BLaER1 treated with 17β-estradiol and CSF1 and Interleukin-3, amounts not matched to agents 10 nM and 100 nM (cell line): ENCODE measurements at regions not wholly inside any gene's neighbourhood (a gene's known extent, or its start where the extent isn't known, plus 50 kb on each side); places are given as distances from the start of the nearest gene placed in this dataset.
A peak's percentile ranks its signal among the peaks of the same experiment; 100 is the strongest.

Source experiments
- H3K27ac ChIP-seq, 11 experiments: shearing (Covaris generic); formaldehyde crosslinking; 2 replicates each; pipeline ENCODE4 v1.8.1; 2022
- H3K27me3 ChIP-seq, 11 experiments: shearing (Covaris generic); formaldehyde crosslinking; 2 replicates each; pipeline ENCODE4 v1.8.1; 2022
- H3K36me3 ChIP-seq, 11 experiments: shearing (Covaris generic); formaldehyde crosslinking; 2 replicates each; pipeline ENCODE4 v1.8.1; 2022
- H3K4me1 ChIP-seq, 10 experiments: shearing (Covaris generic); formaldehyde crosslinking; 2 replicates each; pipeline ENCODE4 v1.8.1; 2022
- H3K4me2 ChIP-seq, 11 experiments: shearing (Covaris generic); formaldehyde crosslinking; 2 replicates each; pipeline ENCODE4 v1.8.1; 2022
- H3K4me3 ChIP-seq, 10 experiments: shearing (Covaris generic); formaldehyde crosslinking; 2 replicates each; pipeline ENCODE4 v1.8.1; 2022
- H3K9ac ChIP-seq, 11 experiments: shearing (Covaris generic); formaldehyde crosslinking; 2 replicates each; pipeline ENCODE4 v1.8.1; 2022
- H3K9me3 ChIP-seq, 11 experiments: shearing (Covaris generic); formaldehyde crosslinking; replicated peaks in 1 of 11; 2 replicates each; pipeline ENCODE4 v1.8.1; 2022
- H4K20me1 ChIP-seq, 11 experiments: shearing (Covaris generic); formaldehyde crosslinking; 2 replicates each; pipeline ENCODE4 v1.8.1; 2022
- Cebpa-rat ChIP-seq, 11 experiments: shearing (Covaris generic); IDR thresholded peaks; 2 replicates each; pipeline ENCODE4 v1.8.1; 2022

DNA sequence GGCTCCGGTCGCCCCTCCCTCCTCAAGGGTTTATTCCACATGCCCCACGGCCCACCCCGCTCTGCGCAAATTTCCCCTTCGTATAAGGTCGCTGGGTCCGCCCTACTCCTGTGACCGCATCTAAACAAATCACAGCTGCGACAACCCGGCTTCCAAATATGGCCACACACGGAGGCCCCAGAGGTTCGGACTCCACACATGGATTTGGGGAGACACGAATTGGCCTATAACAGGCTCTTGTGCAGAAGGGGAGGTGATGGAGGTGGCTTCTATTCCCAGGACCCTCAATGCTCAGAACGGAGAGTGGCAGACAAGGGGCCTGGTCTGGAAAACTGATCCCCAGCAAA is 90.1 kb downstream of the FOXL3 start:
- Histone ChIP-seq H3K9me3 (peaks cover 16 to 23% (median 20%) of the 10 kb centered on the region in 11 experiments), H3K4me1 (peaks cover 53 to 76% (median 69%) of the 10 kb centered on the region in 10 experiments), H3K27ac (peak overlapping the region in 2 of 11 experiments; percentile 27 to 52; a peak in 2 of 22 replicates), H3K36me3 (no peaks in the 10 kb centered on the region), H3K4me3 (peak overlapping the region; percentile 34 to 66 (median 44); a peak in 19 of 20 replicates), H4K20me1 (peaks cover 0 to 13% (median 0%) of the 10 kb centered on the region in 11 experiments; a peak in 3 of 22 replicates), H3K27me3 (peaks cover 8 to 54% (median 17%) of the 10 kb centered on the region in 11 experiments; a peak in 20 of 22 replicates), H3K9ac (peak overlapping the region in 9 of 11 experiments; percentile 0 to 57 (median 43); a peak in 12 of 22 replicates), H3K4me2 (peak overlapping the region; percentile 90 to 99 (median 99))
- TF ChIP-seq Cebpa-rat (IDR thresholded peaks at IDR 0.05) = no peak

DNA sequence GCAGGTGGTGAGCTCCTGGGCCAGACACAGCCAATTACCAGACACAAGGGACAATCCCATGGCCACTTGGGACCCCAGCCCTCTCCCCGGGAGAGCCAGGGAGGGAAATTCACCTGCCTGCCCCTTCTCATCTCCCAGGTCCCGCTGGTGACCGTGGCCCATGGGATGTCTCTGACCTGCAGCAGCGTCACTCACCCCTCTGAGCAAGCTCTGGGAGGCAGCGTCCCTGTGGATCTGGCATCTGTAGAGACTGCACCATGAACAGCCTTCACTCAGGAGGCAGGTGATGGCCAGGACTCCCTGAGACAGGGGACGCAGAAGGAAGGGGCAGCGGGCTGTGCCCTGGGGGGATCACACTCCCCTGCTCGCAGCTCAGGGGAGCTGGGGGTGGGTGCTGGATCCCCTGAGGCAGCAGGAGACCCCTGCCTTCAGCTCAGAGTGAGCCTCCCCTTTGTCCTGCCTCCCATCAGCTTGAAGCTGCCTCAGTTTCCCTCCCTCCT is 90.8 kb downstream of the FOXL3 start:
- Histone ChIP-seq H4K20me1 (peaks cover 0 to 7% (median 0%) of the 10 kb centered on the region in 11 experiments; a peak in 2 of 22 replicates), H3K27ac (peak overlapping the region in 5 of 11 experiments; percentile 49 to 66 (median 59); a peak in 7 of 22 replicates), H3K36me3 (no peaks in the 10 kb centered on the region), H3K9ac (peak overlapping the region in 4 of 11 experiments; percentile 34 to 55 (median 36); a peak in 8 of 22 replicates), H3K4me2 (peak overlapping the region; percentile 77 to 99 (median 97)), H3K4me1 (peaks cover 50 to 69% (median 62%) of the 10 kb centered on the region in 10 experiments), H3K4me3 (peak overlapping the region in 3 of 10 experiments; percentile 14 to 37 (median 20); a peak in 2 of 20 replicates), H3K27me3 (peaks cover 8 to 47% (median 13%) of the 10 kb centered on the region in 11 experiments; a peak in 20 of 22 replicates), H3K9me3 (peaks cover 22 to 30% (median 25%) of the 10 kb centered on the region in 11 experiments)
- no peak for TF ChIP-seq Cebpa-rat (IDR thresholded peaks at IDR 0.05)

DNA sequence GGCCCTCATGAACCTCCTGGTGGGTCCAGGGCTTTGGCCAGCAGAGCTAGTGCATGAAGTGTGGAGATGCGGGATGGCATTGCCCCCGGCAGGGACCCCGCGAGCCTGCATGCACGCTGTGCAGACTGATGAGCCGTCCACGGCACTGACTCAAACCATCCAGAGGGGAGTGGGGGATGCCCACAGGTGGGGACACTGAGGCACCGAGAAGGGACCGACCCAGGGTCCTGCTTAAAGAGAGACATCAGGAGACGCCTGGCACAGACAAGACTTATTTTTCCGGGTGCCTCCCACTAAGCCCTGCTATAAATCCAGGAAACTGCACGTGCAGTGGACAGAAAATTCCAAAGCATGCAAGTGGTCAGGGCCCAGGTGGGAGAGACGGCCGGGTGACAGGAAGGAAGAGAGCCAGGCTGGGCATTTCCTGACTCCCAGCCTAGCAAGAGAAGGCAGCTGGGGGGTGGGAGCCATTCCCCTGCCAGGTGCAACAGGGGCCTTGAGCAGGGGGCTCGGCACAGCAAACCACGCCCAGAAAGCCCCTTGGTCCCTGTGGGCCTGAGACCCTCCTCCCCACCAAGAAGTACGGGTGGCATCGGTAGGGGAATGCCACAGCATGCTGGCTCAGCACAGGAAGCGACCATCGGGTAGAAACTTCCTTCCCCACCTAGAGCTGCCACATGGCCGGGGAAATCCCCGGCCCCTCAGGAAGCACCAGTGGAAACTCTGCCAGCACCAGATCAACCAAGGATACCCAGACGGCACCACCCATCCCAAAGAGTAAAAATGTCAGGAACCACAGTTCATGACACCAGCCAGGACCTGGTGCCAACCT is 91.5 kb downstream of the FOXL3 start:
- H4K20me1 ChIP-seq = peaks cover 0 to 7% (median 0%) of the 10 kb centered on the region in 11 experiments; a peak in 2 of 22 replicates
- peaks cover 47 to 62% (median 56%) of the 10 kb centered on the region in 10 experiments for H3K4me1 ChIP-seq
- peaks cover 22 to 36% (median 31%) of the 10 kb centered on the region in 11 experiments for H3K9me3 ChIP-seq
- peak overlapping the region in 8 of 11 experiments; percentile 6 to 66 (median 54); a peak in 14 of 22 replicates for H3K27ac ChIP-seq
- TF ChIP-seq Cebpa-rat (IDR thresholded peaks at IDR 0.05) = no peak
- H3K36me3 ChIP-seq = no peaks in the 10 kb centered on the region
- peaks cover 5 to 40% (median 7%) of the 10 kb centered on the region in 11 experiments; a peak in 20 of 22 replicates for H3K27me3 ChIP-seq
- peak overlapping the region; percentile 77 to 99 (median 97) for H3K4me2 ChIP-seq
- H3K9ac ChIP-seq = peak overlapping the region in 7 of 11 experiments; percentile 22 to 55 (median 34); a peak in 10 of 22 replicates
- peak overlapping the region in 7 of 10 experiments; percentile 2 to 37 (median 20); a peak in 6 of 20 replicates for H3K4me3 ChIP-seq

DNA sequence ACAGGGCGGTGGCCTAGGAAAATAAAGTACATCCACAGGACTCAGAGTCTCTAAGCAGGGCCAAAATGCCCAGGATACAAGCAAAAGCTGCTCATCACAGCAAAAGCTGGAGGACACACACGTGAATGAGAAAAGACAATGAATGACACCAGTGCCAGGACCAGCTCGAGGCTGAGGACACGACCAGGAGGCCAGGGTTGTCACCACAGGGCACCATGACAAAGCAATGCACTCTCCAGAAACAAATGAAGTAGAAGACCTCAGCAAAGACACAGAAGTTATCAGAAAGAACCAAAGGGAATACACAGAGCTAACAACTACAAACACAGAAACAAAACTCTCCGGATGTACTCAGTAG is 92.1 kb downstream of the FOXL3 start:
- Histone ChIP-seq H3K27me3 (peaks cover 0 to 35% (median under 1%) of the 10 kb centered on the region in 11 experiments; a peak in 13 of 22 replicates), H3K4me2 (peak overlapping the region; percentile 77 to 99 (median 97)), H3K4me3 (0 out of 20 replicates have a peak overlapping the region, but pooled peaks of 1 of the 10 experiments have one; percentile 20), H3K9ac (peak overlapping the region in 7 of 11 experiments; percentile 22 to 55 (median 34); a peak in 7 of 22 replicates), H4K20me1 (peaks cover 0 to 7% (median 0%) of the 10 kb centered on the region in 11 experiments; a peak in 2 of 22 replicates), H3K9me3 (peaks cover 22 to 38% (median 33%) of the 10 kb centered on the region in 11 experiments), H3K27ac (peak overlapping the region in 8 of 11 experiments; percentile 6 to 66 (median 54); a peak in 13 of 22 replicates), H3K4me1 (peaks cover 44 to 56% (median 50%) of the 10 kb centered on the region in 10 experiments), H3K36me3 (no peaks in the 10 kb centered on the region)
- no peak for TF ChIP-seq Cebpa-rat (IDR thresholded peaks at IDR 0.05)

DNA sequence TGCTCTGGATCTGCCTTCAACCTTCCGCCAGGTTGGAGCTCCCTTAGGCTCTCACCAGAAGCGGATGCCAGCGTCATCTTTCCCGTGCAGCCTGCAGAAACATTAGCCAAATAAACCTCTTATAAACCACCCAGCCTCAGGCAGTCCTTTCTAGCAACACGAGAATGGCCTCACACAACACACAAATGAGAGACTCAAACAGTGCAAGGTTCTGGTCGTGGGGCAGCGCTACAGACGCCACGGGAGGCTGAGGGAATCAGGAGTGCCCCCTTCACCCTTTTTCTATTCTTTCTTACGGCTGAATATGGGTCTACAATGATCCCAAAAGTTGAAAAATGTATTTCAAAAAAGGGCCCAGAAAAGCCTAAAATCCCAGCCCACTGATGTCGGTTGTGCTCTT is 96.4 kb downstream of the FOXL3 start:
- H3K9ac ChIP-seq = no peak overlapping the region
- H3K9me3 ChIP-seq = peaks cover 36 to 59% (median 48%) of the 10 kb centered on the region in 11 experiments
- H3K4me2 ChIP-seq = no peak overlapping the region
- no peak overlapping the region for H3K27ac ChIP-seq
- H3K4me3 ChIP-seq = no peak overlapping the region
- H3K36me3 ChIP-seq = no peaks in the 10 kb centered on the region
- H3K4me1 ChIP-seq = peaks cover 30 to 40% (median 37%) of the 10 kb centered on the region in 10 experiments
- TF ChIP-seq Cebpa-rat (IDR thresholded peaks at IDR 0.05) = no peak
- 0 out of 22 replicates have a peak, but pooled peaks cover 0 to 1% (median 0%) of the 10 kb centered on the region in 11 experiments for H3K27me3 ChIP-seq
- no peaks in the 10 kb centered on the region for H4K20me1 ChIP-seq

DNA sequence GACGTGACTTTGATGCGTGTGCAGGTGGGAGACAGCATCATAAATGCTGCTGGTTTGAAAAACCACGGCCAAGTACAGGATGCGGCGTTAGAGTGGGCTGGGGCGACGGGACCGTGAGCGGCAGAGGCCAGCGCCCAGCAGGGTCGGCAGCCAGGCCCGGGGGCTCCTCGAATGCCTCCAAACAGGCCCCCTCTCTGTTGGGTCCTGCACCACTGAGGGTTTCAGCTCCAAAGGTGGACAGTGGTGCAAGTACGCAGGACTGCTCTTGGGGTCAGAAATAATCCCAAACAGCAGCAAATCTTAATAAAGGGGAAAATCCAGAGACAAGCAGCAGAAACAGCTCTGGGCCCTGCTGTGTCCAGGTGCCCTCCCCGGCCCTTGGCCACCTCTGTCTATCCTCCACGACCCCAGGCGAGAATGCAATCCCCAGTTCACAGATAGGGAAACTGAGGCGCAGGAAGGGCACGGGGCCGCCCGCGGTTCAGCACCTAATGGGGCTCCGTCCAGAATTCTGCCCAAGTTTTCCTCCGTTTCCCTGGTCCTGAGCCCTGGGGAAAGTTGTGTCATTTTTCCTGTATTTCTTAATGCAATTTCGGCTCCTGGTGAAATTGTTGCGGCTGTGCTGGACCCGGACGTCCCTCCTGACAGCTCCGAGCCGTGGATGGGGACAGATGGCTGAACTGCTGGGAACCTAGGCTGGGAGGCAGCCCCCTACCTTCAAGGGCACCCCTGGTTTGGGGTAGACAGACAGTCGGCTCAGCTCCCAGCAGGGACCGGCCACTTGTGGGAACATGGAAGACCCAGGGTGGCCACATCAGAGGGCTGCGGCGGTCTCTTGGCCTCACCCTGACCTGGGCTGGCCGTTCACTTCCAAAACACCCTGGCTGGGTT is 97.4 kb downstream of the FOXL3 start:
- no peak for TF ChIP-seq Cebpa-rat (IDR thresholded peaks at IDR 0.05)
- no peak overlapping the region for H3K4me3 ChIP-seq
- no peak overlapping the region for H3K9ac ChIP-seq
- peaks cover 45 to 69% (median 57%) of the 10 kb centered on the region in 11 experiments for H3K9me3 ChIP-seq
- no peak overlapping the region for H3K27ac ChIP-seq
- H3K27me3 ChIP-seq = no peaks in the 10 kb centered on the region
- no peaks in the 10 kb centered on the region; a peak in 1 of 22 replicates for H3K36me3 ChIP-seq
- H3K4me2 ChIP-seq = no peak overlapping the region
- H3K4me1 ChIP-seq = peaks cover 20 to 30% (median 27%) of the 10 kb centered on the region in 10 experiments
- H4K20me1 ChIP-seq = no peaks in the 10 kb centered on the region

DNA sequence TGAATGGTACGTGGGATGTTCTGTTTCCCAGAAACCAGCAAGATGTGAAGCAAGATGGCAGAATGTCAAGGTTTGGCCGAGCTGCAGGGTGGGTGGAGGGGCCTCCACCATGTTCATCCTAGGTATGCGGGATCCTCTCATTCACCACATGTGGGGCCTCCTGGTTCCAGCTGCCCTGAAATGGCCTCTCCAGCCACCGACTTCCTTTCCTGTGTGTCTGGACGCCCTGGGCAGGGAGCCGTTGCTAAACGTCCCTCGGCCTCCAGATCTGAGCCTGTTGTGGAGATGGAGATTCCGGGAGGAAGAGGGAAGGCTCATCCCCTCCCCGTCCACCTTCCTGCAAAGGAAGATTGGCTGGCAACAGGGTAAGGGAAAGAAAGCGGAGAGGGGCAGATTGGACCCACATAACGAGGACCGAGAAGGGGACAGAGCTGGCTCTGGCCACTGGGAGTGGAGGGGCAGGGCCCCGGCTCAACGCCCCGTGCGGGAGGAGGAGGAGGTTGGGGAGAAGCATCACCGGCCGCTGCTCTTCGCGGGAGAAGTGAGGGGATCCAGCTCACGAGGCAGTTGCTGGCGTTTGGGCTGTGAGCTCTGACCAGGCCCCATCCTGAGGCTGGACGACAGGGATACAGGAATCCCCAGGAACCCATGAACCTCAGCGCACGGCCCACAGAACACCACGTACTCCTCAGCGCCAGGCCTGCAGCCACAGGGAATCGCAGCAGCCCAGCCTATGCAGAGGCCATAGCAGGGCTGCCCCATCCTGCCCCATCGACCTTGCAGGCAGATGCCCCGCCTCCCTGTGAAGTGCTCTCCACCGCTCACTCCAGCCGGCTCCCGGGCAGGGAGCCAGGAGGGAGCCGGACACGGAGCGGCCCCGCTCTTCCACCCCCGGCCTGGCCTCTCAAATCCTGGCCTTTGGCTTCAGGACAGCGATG is 98.3 kb downstream of the FOXL3 start:
- Histone ChIP-seq H3K4me3 (no peak overlapping the region), H4K20me1 (no peaks in the 10 kb centered on the region), H3K27ac (no peak overlapping the region), H3K36me3 (no peaks in the 10 kb centered on the region; a peak in 1 of 22 replicates), H3K4me2 (peak overlapping the region in 1 of 11 experiments; percentile 85; a peak in 1 of 22 replicates), H3K4me1 (peaks cover 11 to 26% (median 20%) of the 10 kb centered on the region in 10 experiments), H3K9me3 (peaks cover 51 to 76% (median 63%) of the 10 kb centered on the region in 11 experiments), H3K9ac (no peak overlapping the region), H3K27me3 (no peaks in the 10 kb centered on the region)
- TF ChIP-seq Cebpa-rat (IDR thresholded peaks at IDR 0.05) = no peak
